GM21360 (cell line): ENCODE measurements at regions not wholly inside any gene's neighbourhood (a gene's known extent, or its start where the extent isn't known, plus 50 kb on each side); places are given as distances from the start of the nearest gene placed in this dataset.

Experiments used
- ATAC-seq: cut with Tn5 transposase; IDR thresholded peaks from one replicate; pipeline ENCODE4 v1.9.1; 2021; ENCODE audit warnings: mild to moderate bottlenecking, moderate library complexity; ENCODE audit not compliant: unreplicated experiment

DNA sequence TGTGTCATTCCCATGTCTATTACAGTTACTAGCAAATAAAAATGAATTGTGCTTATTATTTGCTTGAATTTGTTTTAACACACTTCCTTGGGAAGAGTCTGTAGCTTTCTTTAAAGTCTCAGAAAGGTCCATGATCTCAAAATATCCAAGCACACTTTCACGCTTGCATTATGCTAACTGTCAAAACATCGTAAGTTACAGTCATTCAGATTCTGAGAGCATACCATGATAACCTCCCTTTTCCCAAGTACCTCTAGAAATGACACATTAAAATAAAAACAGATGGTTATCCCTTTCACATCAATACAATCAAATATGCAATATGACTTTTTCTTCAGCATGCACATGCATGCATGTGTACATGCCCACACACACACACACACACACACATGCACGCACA is 1044.4 kb upstream of the MAP3K7 start:
- no peak for ATAC-seq

GRCh38 chr6:91626911-91627310 is 1040.0 kb upstream of the MAP3K7 start:
- ATAC-seq: no peak

DNA sequence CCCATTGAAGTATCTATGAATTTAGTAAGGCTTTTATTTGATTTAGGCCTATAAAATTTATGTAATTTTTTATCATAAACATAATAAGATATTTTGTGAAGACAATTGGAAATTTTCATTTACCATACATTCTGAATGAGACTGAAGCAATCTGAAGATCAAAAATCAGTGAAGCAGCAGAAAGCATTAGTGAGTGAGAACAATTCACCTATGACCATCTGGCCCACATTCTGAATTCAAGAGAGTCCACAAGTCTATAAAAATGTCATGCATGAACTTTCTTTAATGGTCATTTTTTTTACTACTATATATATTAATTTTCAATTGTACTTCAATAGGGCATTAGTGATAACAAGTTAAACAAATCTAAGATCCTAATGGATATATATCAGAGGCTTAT is 1026.6 kb upstream of the MAP3K7 start:
- ATAC-seq: no peak

DNA sequence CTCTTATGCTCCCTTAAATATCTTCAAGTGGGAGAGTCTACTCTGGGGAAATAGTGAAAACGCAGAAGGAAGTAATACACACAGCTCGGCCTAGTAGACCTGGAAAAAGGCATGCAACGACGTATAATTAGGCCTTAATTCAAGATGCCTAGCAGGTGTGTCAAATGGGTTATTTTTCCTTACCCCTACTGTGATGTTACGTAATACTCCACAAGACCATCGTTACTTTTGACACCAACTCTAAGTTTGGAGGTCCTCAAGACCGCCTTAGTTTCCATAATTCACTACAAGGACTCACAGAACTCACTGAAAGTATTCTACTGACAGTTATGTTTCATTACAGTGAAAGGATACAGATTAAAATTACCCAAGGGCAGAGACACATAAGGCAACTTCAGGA is 1024.3 kb upstream of the MAP3K7 start:
- no peak for ATAC-seq

GRCh38 chr6:91608428-91608827 is 1021.6 kb upstream of the MAP3K7 start:
- ATAC-seq: no peak

GRCh38 chr6:91606148-91606901 is 1019.5 kb upstream of the MAP3K7 start:
- ATAC-seq: no peak

- ATAC-seq: peak; percentile 53
These were observed 1013.7 kb upstream of the MAP3K7 start for GRCh38 chr6:91600561-91600960.

GRCh38 chr6:91590191-91590590 is 1003.3 kb upstream of the MAP3K7 start:
- no peak for ATAC-seq

DNA sequence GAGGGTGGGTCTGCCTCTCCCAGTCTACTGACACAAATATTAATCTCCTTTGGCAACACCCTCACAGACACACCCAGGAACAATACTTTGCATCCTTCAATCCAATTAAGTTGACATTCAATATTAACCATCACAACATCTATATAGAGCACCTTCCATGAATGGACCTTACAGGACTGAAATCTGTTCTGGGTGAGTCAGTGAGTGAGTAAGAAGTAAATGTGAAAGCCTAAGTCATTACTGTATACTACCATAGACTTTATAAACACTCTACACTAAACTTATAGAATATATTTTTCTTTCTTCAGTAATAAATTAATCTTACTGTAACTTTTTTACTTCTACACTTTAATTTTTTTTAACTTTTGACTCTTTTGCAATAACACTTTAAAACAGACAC is 993.8 kb upstream of the MAP3K7 start:
- no peak for ATAC-seq

- no peak for ATAC-seq
These were observed 988.2 kb upstream of the MAP3K7 start for GRCh38 chr6:91575032-91575431.

DNA sequence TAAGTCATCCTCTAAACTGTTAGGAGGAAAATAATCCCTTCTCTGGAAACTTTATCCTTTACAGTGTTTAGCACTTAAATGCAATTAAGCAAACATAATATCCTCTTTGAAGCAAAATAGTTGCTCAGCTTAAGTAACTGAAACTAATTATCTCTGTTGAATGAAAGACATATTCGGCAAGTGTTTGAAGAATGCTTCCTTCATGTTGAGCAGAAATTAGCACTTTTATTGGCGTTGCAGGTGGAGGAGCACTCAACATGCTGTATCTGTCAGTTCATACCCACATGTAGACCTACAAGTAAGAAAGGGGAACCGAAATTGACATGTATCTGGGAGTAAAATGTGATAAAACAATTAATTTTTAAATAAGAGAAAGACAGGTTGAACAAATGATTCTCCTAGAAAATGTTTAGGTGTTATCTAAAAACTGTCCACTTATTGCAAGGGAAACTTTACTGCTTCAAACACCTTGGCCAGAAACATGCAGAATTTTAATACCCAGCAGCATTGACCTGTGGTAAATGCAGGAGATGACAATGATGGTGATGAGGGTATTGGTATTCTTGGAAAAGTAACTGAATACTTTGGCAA is 987.0 kb upstream of the MAP3K7 start:
- no peak for ATAC-seq

DNA sequence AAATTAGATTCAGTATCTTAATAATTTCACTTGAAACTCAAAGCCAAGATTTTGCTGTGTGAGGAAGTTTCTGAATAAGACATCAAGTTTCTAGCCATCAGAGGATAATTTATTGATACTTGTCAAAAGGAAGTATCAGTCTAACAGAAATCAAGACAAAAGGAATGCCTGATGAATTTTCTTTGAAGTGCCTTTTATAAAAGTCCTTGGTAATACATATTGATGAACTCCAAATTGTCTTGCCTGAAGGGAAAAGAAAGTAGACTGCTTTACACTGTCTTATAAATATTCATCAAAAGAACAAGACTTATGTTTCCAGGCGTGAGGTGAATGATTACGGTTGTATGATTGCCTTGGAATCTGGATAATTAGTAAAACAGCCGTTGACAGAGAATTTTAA is 986.0 kb upstream of the MAP3K7 start:
- no peak for ATAC-seq

DNA sequence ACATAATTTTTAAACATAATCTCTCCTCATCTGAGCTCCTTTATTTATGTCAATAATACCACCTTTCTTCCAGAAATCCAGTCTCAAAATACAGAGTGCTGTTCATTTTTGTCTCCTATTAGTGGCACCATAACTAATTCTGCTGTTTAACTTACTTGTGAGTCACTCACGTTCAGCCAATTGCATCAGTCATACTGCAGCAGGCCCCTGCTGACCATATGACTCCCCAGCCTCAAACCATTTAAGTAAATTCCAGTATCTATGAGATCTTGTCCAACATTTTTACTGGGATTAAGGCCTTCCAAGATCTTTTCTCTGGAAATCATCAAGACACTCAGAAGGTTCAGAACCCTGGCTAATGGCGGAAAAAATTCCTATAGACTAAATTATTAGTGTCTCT is 982.2 kb upstream of the MAP3K7 start:
- ATAC-seq: no peak

DNA sequence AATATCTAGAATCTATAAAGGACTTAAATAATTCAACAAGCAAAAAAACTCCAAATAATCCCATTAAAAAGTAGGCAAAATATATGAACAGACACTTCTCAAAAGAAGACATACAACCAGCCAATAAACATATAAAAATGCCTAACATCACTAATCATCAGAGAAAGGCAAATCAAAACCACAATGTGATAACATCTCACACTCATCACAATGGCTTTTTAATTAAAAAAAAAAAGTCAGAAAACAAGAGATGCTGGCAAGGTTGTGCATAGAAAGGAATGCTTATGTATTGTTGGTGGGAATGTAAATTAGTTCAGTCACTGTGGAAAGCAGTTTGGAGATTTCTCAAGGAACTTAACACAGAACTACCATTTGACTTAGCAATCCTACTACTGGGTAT is 979.6 kb upstream of the MAP3K7 start:
- ATAC-seq: no peak

DNA sequence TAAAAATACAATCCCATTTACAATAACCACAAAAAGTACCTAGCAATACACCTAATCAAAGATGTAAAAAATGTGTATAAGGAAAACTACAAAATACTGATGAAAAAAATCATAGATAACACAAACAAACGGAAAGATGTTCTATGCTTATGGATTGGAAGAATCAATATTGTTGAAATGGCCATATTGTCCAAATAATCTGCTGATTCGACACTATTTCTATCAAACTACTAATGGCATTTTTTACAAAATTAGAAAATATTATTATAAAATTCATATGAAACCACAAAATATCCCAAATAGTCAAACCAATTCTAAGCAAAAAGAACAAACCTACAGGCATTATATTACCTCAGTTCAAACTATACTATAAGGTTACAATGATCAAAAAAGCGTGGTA is 978.3 kb upstream of the MAP3K7 start:
- no peak for ATAC-seq

DNA sequence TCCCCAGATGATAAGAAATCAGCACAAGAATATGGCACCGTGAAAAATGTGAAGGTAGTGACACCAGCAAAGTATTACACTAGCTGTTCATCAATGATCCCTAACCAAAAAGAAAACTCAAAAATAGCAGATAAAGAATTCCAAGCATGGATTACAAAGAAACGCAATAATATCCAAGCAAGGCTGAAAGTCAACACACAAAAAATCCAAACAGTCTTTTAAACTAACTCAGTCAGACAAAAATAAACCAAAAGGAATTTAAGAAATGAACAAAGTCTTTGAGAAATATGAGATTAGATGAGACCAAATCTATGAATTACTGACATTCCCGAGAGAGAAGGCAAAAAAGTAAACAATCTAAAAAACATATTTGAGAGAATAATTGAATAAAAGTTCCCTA is 976.1 kb upstream of the MAP3K7 start:
- ATAC-seq: no peak

DNA sequence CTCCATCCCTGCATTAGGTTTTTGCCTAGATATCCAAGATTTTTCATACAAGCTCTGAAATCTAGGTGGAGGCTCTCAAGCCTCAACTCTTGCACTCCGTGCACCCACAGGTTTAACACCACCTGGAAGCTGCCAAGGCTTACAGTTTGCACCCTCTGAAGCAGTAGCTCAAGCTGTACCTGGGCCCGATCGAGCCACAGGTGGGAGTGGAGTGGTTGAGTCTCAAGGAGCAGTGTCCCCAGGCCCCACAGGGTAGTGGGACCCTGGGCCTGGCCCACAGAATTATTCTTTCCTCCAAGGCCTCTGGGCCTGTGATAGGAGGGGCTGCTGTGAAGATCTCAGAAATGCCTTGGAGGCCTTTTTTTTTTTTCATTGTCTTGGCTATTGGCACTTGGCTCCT is 973.5 kb upstream of the MAP3K7 start:
- ATAC-seq: no peak

DNA sequence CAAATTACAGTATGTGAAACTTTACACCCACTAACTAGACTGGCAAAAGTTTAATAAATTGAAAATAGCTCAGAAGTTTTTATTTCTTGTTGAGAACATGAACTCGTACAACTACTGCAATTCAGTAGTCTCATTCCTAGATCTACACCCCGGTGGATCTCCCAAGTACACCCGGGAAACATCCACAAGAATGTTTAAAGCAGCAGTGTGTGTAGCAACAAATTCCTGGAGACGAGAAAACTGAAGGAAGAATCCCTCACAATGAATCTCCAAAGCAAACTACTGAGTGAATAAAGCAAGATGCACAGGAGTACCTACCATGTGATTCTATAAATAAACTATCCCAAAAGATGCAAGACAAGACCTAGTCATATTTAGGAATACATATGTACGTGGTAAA is 954.0 kb upstream of the MAP3K7 start:
- ATAC-seq: no peak

DNA sequence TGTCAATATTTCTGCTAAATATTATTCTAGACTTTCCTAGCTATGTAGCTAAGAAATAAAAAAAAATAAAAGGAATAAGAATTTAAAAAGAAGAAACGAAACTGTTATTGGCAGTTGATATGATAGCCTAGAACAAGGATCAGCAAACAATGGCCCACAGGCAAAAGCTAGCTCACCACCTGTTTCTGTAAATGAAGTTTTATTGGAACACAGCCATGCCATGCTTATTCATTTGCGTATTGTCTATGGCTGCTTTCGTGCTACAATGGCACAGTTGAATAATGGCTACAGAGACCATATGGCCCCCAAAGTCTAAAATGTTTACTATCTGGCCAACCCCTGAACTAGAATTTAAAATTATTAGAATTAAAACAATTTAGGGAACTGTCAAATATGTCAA is 952.6 kb upstream of the MAP3K7 start:
- ATAC-seq: no peak

DNA sequence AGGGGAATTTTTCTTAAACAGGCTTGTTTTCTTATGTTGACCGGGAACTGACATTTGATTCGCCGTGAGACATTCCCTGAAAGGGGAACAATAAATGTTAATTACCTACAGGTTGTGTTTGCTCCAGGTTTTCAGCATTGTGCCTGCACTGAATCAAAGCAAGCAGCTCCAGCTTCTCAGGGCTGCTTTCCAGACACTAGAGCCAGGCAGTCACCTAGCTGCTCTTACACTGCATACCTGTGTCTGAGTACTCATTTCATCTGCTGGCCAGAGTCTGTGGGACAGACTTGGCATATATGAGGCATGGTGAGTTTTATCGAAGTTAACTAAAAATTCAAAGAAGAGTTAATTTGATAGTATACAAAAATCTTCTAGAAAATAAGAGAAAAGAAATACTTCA is 951.8 kb upstream of the MAP3K7 start:
- no peak for ATAC-seq

DNA sequence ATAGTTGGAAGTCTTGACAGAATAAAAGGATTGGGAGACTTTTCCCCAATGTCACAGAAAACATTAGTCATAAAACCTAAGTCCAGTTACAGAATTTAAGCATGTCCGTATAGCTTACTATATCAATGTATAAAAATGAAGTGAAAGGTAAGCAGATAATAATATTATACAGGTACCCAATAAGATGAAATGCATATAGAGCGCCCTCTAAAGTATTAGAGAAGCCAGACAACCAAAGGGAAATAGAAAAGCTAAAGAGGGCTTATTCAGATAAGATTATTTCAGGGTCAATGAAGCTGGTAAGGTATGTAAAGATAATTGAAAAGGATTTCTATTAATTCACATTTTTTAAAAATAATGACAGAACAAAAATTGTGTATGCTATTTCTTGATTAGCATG is 947.7 kb upstream of the MAP3K7 start:
- no peak for ATAC-seq

- ATAC-seq: no peak
These were observed 936.6 kb upstream of the MAP3K7 start for GRCh38 chr6:91523511-91523910.

DNA sequence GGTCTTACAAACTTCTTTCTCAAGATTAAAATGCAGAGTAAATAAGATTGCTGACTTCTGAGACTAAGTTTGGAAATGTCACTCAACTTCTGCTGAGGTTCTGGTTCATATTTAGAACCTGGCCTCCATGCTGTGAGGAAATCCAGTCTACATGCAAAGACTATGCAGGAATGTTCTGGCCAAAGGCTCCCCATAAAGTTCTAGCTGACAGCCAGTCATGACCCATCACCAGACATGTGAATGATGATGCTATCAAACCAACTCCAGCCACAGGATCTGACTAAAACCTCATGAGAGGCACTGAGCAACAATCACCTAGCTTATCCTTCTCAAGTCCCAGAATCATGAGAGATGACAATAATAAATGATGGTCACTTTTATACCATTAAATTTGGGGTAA is 935.1 kb upstream of the MAP3K7 start:
- ATAC-seq: no peak
